NK-92 treated with Interleukin-12 subunit alpha and Interleukin-12 subunit beta, amount 100 ng/mL, for 24 hours (cell line): ENCODE measurements at regions not wholly inside any gene's neighbourhood (a gene's known extent, or its start where the extent isn't known, plus 50 kb on each side); places are given as distances from the start of the nearest gene placed in this dataset.

Experiments used
- DNase-seq: peaks from one replicate; lab custom pipeline; 2025; lab: John Stamatoyannopoulos, UW

DNA sequence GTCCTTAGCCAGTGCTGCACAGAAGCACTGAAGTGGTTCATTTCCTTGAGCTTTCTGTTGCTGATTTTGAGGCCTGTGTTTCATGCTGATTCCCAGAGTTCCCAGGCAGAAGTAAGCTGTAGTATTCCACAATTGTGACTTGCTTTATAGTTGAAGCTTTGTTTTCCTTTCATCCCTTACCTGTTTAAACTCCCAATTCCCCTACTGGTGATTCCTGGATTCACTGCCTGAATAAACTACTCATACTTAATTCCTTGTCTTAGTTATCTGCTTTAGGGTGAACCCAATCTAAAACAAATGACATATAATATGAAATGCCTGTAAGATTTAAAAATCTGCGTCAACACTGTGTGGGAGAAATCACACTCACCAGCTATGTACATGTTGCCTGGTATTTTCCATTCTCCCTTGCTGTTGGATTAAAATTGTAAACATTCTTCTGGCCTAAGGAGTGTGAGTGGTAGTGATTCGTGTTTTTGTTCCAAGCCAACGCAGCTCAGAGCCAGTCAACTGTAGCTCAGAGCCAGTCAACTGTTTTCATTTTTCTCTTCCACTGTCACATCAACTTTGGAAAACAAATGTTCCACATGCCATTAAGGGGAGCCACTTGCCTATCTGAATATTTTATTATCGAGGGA, 879.4 kb downstream of the MRPL39 start:
- no peak for DNase-seq

DNA sequence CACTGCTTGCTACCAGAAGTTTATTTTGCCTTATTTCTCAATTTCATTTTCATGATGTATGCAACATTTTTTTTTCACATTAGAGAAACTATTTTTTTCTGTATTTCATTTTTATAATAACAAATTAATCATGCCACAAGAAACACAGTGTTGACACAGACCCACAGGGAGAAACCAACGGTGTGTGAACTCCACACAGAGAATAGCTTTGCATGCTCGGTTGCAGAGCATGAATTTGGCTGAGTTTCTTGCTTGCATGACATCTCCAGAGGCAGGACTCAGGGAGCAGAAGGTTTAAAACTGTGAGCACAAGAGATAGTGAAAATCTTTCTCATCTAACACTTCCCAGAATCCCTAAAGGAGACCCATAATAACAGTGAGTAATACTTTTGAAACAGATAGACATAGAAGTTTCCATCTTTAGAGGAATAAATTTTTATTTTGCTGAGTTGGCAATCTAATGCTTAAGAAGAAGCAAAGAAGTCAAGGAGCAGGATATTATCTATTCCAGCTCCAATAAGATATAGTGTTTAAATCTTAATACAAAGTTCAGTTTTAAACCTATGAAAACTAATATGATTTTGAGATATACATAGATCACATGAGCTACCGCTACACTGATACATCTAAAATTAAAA, 890.9 kb downstream of the MRPL39 start:
- DNase-seq = no peak

DNA sequence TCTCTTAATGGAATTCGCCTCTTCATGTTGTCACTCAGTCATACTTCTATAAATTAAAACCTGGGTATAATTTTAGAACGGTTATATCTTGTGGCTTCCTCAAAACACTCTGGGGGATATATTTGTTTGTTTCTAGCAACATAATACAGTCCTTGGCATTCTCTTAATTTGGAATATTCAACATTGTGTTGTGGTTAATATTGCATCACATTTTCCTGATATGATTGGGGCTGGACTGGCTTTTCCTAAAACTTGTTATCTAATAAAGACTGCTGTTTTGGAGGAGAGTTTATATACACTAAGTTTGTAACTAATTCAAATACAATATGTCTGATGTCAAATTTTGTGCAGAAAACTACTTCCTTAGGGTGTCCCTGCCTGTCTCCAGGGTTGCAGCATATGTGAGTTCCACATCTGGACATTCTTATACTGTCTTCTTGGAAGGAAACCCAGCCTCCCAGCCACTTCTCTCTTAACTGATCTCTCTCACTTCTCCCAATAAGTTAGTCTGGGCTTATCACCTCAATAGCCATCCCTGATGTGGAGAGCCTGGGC, 892.6 kb downstream of the MRPL39 start:
- DNase-seq = no peak

DNA sequence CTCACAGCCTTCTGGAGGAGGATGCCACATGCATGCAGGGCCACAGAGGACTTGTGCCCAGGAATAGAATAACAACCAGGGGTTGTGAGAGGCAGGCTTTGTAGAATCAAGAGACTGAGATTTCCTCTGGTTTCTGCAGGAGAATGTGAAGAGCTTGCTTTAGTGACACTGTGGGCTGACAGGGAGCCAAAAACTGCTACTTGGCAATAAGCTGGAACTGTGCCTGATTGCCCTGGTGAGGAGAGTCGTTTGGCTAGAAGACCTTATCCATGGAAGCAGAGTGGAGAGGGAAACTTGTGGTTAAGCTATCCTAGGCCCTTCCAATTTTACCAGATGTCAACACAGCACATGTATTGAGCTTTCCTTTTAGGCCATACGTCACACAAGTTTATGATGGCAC, 902.1 kb downstream of the MRPL39 start:
- DNase-seq = no peak

DNA sequence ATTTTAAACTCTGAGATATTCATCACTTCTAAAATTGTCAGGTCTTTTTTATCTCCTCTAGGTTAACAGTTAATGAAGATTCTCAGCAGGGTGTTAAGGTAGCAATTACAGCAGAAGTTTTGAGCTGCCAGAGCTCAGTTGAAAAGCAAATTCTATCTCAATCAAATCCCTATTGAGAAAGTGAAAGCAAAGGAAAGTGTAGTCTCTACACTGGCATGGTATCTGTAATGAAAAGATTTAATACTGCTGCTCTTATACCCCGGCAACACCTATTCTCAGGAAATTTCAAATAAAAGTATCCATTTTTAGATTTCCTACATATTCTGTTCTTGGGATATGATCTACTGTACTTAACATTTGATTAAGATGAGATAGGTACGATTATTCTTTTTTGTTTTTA, 913.5 kb downstream of the MRPL39 start:
- no peak for DNase-seq

DNA sequence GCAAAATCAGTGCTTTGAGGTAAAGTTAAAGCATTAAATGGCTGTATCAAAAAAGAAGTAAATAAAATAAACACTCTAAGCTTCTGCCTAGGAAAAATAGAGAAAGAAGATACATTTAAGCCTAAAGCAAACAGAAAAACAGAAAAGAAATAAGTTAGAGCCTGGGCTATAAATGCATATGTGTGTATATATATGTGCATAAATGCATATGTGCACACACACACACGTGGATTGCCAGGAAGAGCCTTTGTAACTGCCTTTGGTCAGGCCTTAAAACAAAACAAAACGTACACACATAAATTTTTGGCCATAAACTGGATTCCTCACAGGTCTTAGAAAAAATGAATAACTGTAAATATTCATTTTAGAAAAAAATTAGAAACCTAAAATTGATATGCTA, 925.8 kb downstream of the MRPL39 start:
- no peak for DNase-seq

DNA sequence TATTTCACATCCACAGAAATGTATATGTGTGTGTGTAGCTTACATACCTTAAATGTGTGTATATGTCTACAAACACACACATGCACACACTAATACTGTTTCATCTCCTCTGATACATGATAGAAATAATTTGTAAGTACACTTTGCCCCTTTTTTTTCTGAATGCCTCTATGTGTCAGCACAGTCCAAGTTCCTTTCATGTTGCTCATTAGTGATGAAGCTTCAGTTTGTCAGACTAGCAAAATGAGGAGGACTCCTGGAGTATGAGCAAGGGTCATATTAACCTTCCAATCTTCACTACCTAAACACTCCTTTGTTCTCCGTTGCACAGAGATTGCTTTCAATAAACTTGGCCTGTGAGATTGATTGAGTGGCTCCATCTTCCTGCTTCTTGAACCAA, 935.4 kb downstream of the MRPL39 start:
- no peak for DNase-seq

DNA sequence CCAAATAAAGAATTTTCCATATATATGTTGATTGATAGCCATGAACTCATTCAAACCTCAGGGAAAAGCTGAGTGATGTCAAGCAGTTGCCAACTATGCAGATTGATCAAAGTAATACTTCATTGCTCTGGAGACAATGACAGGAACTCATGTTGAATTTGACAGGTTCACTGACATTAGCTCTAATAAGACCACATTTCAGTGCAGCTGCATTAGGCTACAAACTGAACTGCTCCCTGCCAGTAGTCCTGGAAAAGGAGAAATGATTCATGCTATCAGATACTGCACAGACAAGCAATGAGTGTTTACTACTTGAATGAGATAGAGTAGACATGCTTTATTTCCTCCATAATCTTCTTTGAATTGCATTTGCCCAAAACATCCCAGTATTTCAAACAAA, 948.4 kb downstream of the MRPL39 start:
- no peak for DNase-seq

DNA sequence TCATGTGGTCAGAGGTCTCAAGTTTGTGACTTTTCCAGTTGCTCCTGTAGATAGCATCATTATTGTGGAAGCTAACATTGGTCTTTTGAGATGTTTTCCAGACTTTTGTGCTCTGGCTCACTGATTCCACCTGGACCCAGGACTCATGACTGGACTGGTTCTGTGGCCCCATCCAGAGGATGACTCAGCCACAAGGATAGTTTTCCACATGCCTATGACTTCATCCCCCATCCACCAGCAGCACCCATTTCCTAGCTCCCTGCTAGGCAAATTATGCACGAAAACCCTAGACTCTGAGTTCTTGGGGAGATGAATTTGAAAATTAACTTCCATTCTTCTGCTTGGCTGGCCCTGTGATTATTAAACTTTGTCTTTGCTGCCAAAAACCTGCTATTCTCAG, 949.3 kb downstream of the MRPL39 start:
- DNase-seq = no peak

DNA sequence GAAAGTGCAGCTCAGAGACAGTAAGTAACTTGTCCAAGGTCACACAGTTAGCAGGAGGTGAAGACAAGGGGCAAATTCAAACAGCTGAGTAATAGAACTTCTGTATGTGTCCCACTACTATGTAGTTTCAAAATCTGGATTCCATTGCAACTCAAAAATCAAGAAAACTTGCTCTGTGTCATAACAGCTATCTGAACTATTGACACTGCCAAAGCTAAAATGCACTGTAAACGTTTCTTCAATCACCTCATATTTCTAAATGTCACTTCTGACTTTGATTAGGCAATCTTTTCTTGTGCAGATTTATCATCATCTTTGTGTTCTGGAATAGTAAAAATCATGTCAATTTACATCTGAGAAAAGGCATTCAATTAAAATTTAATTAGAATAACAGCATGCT, 957.6 kb downstream of the MRPL39 start:
- DNase-seq = no peak

DNA sequence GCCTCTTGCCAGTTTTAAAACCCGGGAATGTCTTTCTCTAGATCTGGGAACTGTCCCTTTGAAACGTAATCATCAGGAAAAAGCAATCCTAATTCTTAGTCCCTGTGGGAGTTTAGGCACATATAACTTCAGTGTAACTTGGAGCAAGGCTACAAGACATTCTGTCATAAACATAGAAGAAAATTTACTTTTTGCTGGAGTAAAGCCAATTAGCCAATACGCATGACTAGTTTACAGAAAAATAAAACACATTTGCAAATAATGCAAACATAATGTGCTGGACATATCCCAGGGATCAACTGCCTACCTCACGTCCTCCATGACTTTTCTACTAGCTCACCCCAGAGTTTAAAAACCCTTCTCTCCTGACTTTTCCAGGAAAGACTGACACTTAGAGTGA, 970.6 kb downstream of the MRPL39 start:
- DNase-seq = no peak

DNA sequence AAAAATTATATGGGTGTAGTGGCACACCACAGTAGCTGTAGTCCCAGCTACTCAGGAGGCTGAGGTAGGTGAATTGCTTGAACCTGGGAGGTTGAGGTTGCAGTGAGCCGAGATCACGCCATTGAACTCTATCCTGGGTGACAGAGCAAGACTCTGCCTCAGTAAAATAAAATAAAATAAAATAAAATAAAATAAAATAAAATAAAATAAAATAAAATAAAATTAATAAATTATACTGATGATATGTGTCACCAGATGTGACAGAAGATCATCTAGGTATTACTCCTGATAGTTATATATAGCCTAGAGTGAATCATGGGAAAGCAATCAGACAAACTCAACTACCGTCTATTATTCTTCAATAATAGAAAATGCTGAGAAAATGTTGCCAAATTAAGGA, 972.5 kb downstream of the MRPL39 start:
- no peak for DNase-seq

DNA sequence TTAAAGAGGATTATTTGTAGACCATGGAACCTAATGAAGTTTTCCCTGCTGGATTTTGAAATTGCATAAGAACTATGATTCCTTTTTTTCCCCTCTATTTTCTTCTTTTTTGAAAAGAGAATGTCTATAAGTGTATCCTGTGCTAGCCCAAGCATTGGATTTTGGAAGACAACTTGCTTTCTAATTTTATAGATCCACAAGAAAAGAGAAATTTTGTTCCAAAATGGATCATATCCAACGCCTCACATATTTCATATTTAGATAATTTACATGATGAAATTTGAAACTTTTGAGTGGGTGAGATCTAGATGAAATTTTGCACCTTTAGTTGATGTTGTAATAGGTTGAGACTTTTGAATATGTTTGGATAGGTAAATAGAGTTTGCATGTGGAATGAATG, 978.7 kb downstream of the MRPL39 start:
- no peak for DNase-seq

DNA sequence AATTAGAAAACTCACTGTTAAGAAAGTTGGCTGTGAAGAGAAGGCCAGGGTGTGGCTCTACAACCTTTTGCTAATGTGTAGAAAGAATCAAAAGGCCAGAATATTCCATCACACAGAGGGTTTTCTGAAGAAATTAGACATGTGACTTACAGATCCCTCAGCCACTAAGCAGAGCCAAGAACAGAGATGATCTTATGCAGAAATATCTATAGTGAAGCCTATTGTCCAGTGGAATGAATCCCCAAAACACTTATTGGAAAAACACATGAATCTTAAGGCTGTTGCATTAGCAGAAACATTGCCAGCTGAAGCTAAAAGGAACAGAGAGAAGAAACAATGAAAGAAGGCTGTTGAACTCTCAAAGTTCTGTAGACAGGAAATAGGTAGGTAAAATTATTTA, 979.2 kb downstream of the MRPL39 start:
- no peak for DNase-seq

DNA sequence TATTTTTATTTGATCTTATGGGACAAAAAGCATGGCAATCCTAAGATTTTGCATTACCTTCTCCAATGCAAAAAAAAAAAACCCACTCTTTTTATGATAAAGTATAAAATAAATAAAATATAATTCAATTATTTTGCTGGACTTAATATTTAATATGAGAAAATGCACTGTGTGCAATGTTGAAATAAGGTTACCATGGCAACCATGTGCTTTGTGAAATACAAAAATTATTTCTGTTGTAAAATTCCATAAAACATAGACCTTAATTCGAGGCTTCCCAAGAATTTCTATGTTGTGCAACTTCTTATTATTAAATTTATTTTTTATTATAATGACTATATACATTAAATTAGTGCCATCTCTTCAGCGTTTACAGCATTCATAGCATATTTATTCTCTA, 989.5 kb downstream of the MRPL39 start:
- no peak for DNase-seq

DNA sequence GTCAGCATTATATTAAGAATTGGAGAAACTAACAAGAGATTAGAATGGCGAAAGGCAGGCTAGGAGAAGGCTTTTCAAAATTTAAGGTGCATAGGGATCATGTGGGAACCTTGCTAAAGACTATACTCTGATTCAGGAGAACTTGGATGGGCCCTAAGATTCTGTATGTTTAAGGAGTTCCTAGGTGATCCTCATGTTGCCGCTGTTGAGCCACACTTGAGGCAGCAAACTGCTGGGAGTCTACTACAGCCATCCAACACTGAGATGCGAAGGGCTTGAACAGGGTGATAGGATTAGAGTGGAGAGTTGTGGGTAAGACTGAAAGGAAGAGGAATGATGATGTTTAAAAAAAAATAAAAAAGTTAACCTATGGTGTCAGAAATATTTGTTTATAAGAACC, 1013.2 kb downstream of the MRPL39 start:
- no peak for DNase-seq

DNA sequence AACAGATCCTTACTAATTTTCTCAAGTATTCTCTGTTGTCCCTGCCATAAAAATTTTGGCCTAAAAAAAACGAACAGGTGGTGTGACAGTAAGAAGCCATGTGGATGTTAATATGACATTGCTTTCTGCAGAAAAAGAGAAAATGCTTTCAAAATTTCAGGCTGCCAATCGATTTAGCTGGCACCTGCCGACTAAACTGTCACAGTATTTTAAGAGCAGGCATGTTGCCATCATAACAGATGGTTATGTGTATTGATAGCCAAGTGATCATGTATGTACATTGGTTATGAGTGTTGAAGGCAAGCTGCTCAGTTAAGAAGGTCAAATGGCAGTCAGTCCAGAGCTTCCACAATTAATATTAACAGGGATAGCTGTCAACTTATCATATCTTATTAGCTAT, 1017.0 kb downstream of the MRPL39 start:
- DNase-seq = no peak

DNA sequence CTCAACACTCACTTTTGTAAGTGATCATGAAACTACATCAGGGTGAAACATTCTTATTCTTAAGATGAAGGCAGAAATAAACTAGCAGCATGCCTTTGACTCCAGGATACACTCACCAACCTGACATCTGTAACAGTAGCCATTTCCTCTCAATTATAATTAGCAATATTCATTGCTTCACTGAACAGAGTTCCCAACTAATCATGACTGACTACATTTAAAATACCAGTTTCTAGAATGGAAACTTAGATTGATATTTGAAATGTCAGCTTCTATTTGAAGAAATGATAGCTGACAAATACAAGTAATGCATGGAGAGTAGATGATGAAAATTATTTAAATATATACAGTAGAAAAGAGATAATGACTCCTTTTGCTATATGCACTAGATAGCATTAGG, 1023.8 kb downstream of the MRPL39 start:
- DNase-seq = no peak

DNA sequence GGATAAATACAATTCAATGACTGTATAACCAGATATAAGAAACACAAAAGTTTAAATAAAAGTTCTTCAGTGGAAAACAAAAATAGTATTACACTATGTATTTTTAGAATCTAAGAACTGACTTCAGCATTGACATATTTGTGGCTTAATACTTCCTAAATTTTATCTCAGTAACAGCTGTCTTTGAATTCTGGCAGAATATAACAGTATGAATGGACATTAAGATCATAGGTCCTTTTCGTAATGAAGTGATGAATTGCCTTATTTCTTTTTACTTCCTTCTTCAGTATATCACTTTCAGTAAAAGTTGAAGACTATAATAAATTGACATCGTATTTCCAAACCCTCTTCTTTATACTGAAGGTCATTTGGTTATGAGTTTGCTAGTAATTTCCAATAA, 1030.0 kb downstream of the MRPL39 start:
- no peak for DNase-seq

DNA sequence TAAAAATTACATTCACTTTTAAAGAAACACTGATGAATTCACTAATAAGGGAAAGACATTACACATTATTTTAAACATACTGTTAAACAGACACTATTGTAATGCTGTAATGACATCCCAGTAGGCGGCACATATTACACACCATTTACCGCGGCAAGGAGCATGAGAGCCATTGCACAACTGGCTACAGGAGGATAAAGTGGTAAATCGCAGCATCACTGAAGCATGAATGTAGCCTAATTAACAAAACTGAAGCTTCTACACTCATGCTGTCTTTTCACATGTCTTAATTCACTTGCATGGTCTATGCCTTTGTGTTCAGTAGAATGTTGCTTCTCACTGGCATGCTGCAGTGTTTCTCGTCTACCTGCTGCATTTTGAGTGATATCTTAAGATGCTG, 1046.0 kb downstream of the MRPL39 start:
- no peak for DNase-seq

DNA sequence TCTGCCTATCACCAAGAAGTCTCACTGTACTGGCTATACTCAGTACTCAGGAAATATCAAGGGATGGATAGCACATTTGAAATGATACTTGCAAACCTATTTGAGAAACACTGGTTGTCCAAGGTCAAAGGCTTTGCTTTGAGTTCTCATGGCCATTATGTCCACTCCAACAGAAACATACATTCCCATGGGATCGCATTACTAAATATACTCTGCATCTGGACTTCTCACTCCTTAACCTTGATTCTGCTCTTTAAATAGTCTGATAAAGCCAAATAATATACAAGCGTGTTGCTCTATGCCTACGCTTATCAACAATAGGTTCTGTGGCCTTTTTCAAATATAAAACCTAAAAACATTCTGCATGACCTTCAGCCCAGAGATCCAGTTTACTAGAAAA, 1054.8 kb downstream of the MRPL39 start:
- no peak for DNase-seq

DNA sequence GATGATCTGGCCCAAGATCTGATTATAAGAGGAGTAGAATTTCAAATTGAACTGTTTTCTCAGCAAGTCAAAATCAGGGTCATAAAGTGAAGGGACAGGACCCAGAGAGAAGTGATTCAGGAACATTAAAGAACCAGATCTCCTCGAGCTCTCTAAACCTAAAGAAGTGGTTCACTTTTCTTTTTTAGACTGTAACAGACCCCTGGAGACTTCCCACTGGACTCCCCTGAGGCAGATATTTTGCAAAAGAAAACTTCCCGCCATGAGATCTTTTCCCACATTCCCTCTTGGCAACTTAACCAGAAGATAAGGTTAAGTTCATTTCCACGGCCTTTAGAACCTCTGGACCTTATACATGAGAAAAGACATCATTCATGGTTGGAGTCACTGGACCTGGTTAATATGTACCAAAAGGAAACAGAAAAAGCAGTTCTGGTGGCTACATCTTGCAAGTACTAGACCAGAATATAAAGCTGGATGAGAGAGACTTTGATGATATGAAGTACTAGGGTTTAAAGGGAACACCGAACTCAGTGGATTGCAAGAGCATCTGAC, 1061.4 kb downstream of the MRPL39 start:
- no peak for DNase-seq

DNA sequence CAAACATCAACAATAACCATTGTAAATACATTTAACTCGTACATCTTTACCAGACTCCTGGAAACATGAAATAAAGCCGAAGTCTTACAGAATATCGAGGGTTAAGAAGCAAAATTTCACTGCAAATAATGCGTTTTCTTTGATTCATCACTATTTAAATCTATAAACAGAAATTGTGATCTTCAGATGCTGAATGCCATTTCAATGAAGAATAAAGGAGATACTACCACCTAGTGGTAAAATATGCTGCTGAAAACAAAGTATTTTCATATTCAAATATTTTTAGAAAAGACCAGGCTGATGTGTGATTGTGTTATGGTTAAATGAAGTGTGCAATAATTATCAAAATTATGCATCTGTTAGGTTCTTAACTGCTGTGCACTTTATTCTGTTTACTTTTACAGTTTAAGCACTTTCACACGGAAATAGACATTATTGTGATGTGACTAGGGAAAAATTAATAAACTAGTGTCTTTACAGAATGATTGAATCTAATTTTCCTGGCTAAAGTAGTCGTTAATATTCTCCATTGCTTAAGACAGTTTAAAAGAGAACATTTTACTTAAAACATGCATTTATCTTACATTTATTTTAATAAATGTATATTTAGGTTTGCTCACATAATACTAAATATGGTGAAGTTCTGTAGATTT, 1093.1 kb downstream of the MRPL39 start:
- DNase-seq = no peak
